ENCODE measurements at regions not wholly inside any gene's neighbourhood (a gene's known extent, or its start where the extent isn't known, plus 50 kb on each side); places are given as distances from the start of the nearest gene placed in this dataset.

DNA sequence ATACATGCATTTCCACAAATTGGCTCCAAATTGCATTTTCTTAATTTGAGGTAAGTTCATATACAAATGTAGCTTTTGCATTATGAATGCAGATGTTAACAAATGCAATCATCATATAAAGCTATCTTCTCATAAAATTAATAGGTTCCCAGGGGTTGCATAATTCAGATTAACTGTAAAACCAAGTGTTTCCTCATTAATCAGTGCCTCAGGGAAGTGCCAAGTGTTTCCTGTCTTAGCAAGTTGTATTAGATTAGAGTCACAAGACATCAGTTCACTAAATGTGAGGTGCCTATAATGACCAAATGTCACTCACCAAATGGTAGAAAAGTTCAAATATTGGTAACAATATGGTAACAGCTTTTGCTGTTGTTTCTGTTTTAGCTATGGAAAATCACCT lies 140.8 kb downstream of the PTGER3 start:
- DNase-seq (no peak), ATAC-seq (ENCODE audit: poor library complexity) (no peak)
- H3K4me1 ChIP-seq (ENCODE audit: insufficient read depth, low read length) = no peaks in the 10 kb centered on the region
- H3K27me3 ChIP-seq (ENCODE audit: control insufficient read depth in 1 of 2, insufficient read depth in 2 of 2, low read length in 2 of 2) = no peaks in the 10 kb centered on the region
- Mint-ChIP-seq H3K36me3 (ENCODE audit: low read depth) (no peaks in the 10 kb centered on the region), H3K27ac (no peak overlapping the region), H3K27me3 (no peaks in the 10 kb centered on the region), H3K4me3 (no peak overlapping the region), H3K4me1 (ENCODE audit: low read depth) (no peaks in the 10 kb centered on the region), H3K9me3 (no peaks in the 10 kb centered on the region)
- no peaks in the 10 kb centered on the region for H3K36me3 ChIP-seq (ENCODE audit: insufficient read depth, low read length)
- no peak overlapping the region for H3K4me3 ChIP-seq (ENCODE audit: low read length)
- intact Hi-C loops (cut with DNase I, micrococcal nuclease) = no loop called here
- CTCF ChIA-PET = no interaction called here
- TF ChIP-seq, protein P1, sequence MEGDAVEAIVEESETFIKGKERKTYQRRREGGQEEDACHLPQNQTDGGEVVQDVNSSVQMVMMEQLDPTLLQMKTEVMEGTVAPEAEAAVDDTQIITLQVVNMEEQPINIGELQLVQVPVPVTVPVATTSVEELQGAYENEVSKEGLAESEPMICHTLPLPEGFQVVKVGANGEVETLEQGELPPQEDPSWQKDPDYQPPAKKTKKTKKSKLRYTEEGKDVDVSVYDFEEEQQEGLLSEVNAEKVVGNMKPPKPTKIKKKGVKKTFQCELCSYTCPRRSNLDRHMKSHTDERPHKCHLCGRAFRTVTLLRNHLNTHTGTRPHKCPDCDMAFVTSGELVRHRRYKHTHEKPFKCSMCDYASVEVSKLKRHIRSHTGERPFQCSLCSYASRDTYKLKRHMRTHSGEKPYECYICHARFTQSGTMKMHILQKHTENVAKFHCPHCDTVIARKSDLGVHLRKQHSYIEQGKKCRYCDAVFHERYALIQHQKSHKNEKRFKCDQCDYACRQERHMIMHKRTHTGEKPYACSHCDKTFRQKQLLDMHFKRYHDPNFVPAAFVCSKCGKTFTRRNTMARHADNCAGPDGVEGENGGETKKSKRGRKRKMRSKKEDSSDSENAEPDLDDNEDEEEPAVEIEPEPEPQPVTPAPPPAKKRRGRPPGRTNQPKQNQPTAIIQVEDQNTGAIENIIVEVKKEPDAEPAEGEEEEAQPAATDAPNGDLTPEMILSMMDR (IDR thresholded peaks at IDR 0.05) = no peak
- peaks cover 0 to 5% of the 10 kb centered on the region in 2 experiments for H3K9me3 ChIP-seq (ENCODE audit: control insufficient read depth in 1 of 2, insufficient read depth in 1 of 2, low read length in 2 of 2)
- POLR2A ChIA-PET = interaction anchor here (0.6 kb wide), 1 partner anchor 113 kb away, joined by 5 read pairs; no protein-coding TSS in a partner anchor
- H3K27ac ChIP-seq (ENCODE audit: low read depth in 1 of 2, low read length in 2 of 2) = no peak overlapping the region

DNA sequence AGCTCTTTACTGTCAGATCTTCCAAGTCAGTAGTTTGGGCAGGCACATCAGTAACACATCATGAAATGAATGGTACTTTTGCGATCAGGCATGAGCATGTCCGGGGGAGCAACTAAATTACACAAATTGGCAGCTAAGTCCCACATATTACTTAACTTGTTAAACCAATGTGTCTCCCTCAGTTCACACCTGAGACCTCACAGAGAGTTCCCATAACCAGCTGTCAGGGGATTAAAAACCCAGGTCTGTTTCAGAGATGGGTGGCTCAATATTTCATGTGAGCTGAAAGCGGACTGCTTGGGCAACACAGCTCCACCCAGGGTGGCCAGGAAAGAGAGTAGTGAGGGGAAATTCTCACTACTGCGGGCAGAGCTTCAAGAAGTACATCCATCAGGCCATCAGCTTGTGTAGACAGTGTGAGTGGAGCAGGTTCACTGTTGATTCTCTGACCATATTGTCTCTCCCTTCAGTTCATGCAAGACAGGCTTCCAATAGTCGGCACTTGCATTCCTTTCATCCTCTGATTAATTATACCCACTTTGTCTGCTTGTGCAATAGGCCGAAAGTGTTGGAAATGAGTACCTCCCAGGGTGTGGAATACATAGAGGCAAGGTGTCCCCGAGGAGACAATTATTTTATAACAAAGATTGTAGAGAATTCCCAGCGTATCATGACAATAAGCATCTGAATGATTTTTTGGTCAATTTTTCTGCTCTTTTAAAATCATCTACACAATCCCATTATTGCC lies 139.9 kb downstream of the PTGER3 start:
- no peak overlapping the region for H3K27ac Mint-ChIP-seq
- H3K36me3 Mint-ChIP-seq (ENCODE audit: low read depth) = no peaks in the 10 kb centered on the region
- H3K36me3 ChIP-seq (ENCODE audit: insufficient read depth, low read length) = no peaks in the 10 kb centered on the region
- no peaks in the 10 kb centered on the region for H3K4me1 ChIP-seq (ENCODE audit: insufficient read depth, low read length)
- CTCF ChIA-PET = no interaction called here
- TF ChIP-seq, protein P1 (IDR thresholded peaks at IDR 0.05) = no peak
- POLR2A ChIA-PET = interaction anchor here (0.6 kb wide), 1 partner anchor 114 kb away, joined by 5 read pairs; no protein-coding TSS in a partner anchor
- no peaks in the 10 kb centered on the region for H3K9me3 Mint-ChIP-seq
- H3K4me3 ChIP-seq (ENCODE audit: low read length) = no peak overlapping the region
- no peak overlapping the region for H3K4me3 Mint-ChIP-seq
- peaks cover 0 to 5% of the 10 kb centered on the region in 2 experiments for H3K9me3 ChIP-seq (ENCODE audit: control insufficient read depth in 1 of 2, insufficient read depth in 1 of 2, low read length in 2 of 2)
- H3K27ac ChIP-seq (ENCODE audit: low read depth in 1 of 2, low read length in 2 of 2) = no peak overlapping the region
- H3K4me1 Mint-ChIP-seq (ENCODE audit: low read depth) = no peaks in the 10 kb centered on the region
- intact Hi-C loops (cut with DNase I, micrococcal nuclease) = no loop called here
- DNase-seq (no peak), ATAC-seq (ENCODE audit: poor library complexity) (no peak)
- H3K27me3 ChIP-seq (ENCODE audit: control insufficient read depth in 1 of 2, insufficient read depth in 2 of 2, low read length in 2 of 2) = no peaks in the 10 kb centered on the region
- no peaks in the 10 kb centered on the region for H3K27me3 Mint-ChIP-seq

DNA sequence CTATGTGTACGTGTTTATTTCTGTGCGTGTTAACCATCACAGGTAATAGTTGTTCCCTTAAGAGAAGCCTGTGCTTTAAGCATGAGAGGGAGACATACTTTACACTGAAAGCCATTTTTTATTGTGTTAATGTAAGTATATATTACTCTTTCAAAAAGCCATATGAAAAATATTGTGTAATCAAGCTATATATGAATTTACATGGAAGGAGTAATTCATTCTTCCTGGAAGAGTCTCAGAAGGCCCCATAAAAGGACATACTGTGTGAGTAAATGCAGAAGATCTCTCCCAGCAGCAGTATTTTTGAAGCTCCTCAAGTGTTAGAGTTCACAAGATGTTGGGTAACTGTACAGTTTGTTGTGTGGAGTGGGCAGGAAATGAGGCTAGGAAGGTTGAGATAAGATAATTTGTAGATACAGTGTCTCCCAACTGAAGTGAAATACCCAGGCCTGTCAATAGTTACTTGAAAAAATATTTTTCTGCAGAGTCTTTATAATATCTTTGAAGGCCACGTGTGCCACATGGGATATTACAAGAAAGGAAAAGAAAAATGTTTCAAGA lies 138.3 kb downstream of the PTGER3 start:
- intact Hi-C loops (cut with DNase I, micrococcal nuclease) = no loop called here
- no peaks in the 10 kb centered on the region for H3K36me3 Mint-ChIP-seq (ENCODE audit: low read depth)
- H3K36me3 ChIP-seq (ENCODE audit: insufficient read depth, low read length) = no peaks in the 10 kb centered on the region
- H3K27ac ChIP-seq (ENCODE audit: low read depth in 1 of 2, low read length in 2 of 2) = no peak overlapping the region
- no peak overlapping the region for H3K4me3 Mint-ChIP-seq
- TF ChIP-seq, protein P1 (IDR thresholded peaks at IDR 0.05) = no peak
- no peaks in the 10 kb centered on the region for H3K9me3 Mint-ChIP-seq
- H3K27ac Mint-ChIP-seq = no peak overlapping the region
- ChIA-PET POLR2A (interaction anchor here (0.6 kb wide), 1 partner anchor 277 kb away, joined by 3 read pairs; no protein-coding TSS in a partner anchor), CTCF (no interaction called here)
- no peak for DNase-seq
- no peak overlapping the region for H3K4me3 ChIP-seq (ENCODE audit: low read length)
- no peaks in the 10 kb centered on the region for H3K4me1 ChIP-seq (ENCODE audit: insufficient read depth, low read length)
- H3K4me1 Mint-ChIP-seq (ENCODE audit: low read depth) = no peaks in the 10 kb centered on the region
- H3K27me3 Mint-ChIP-seq = no peaks in the 10 kb centered on the region
- no peaks in the 10 kb centered on the region for H3K27me3 ChIP-seq (ENCODE audit: control insufficient read depth in 1 of 2, insufficient read depth in 2 of 2, low read length in 2 of 2)
- peaks cover 0 to 5% of the 10 kb centered on the region in 2 experiments for H3K9me3 ChIP-seq (ENCODE audit: control insufficient read depth in 1 of 2, insufficient read depth in 1 of 2, low read length in 2 of 2)
- no peak for ATAC-seq (ENCODE audit: poor library complexity)

All from CD4-positive, alpha-beta T cell (primary cell).